GM21723 (cell line): ENCODE measurements at regions not wholly inside any gene's neighbourhood (a gene's known extent, or its start where the extent isn't known, plus 50 kb on each side); places are given as distances from the start of the nearest gene placed in this dataset.

Experiments
- ATAC-seq: cut with Tn5 transposase; IDR thresholded peaks from one replicate; pipeline ENCODE4 v1.9.1; 2021; ENCODE audit warnings: mild to moderate bottlenecking, moderate library complexity; ENCODE audit not compliant: unreplicated experiment

DNA sequence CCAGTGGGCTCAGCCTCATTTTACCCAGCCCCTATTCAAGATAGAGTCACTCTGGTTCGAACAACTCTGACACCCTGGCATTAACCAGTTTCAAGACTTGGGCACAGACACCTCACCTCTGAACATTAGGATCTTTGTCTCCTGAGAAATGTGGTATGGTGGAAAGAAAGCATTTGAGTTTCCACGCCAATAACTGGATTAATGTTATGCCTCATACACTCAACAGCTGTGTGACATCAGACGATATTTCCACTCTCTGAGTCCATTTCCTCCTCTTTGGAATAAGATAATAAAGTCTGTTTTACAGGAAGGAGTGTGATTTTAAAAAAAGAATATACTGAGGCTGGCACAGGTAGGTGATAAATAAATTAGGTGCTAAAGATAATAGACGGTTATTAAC is 121.3 kb upstream of the CHL1 start:
- ATAC-seq = no peak

- no peak for ATAC-seq
Observed at GRCh38 chr3:79542-79941, 117.0 kb upstream of the CHL1 start.

DNA sequence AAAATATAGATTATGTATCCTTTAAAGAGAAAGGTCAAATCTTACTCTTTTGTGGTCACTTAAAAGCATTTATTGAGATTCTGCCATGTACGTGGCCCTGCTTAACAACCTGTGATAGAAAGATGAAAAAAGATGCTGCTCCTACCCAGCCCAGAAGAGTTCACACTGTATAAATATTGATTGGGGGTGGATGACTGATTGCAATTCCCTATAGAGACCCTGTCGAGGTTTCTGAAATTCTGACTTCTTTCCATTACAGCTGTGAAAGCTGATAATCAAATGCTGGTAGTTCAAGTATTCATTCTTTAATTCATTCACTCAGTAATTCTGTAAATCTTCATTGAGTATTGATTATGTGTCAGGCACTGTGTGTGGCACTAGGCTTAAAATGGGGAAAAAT is 114.1 kb upstream of the CHL1 start:
- no peak for ATAC-seq

- ATAC-seq = no peak
Observed at GRCh38 chr3:83096-83495, 113.5 kb upstream of the CHL1 start.

DNA sequence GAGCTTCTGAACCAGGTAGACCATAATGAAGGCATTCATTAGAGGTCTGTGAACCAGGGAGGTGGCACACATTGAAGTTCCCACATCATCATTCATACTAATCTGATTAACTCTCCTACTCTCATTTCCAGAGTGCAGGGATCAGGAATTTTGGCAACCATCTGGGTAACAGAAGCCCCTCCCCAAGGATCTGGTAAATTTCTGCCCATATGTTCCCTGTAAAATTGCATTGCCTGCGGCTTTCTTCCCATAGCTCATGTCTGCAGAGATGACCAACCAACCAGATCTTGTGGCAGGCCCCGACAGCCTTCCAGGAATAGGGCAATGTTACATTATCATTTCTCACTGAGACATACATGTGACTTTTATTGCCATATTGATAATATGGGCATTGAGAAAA is 111.4 kb upstream of the CHL1 start:
- no peak for ATAC-seq

DNA sequence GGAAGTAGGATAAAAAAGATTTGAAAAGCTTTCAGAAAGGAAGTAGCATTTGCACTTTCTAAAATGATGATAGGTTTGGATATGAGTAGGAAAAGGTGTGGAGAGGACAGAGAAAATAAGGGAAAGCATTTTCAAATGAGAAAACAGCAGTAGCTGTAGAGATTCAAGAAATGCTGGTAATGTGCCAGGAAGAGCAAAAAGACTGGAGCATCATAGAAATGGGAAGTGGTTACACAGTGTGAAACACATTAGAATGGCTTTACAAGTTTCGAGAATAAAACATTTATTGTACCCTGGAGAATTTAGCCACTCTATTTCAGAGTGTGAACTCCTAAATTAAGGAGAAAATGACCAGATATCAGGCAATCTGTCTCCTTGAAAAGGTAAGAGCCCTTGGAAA is 108.3 kb upstream of the CHL1 start:
- ATAC-seq = no peak

- ATAC-seq = no peak
Observed at GRCh38 chr3:93746-94145, 102.8 kb upstream of the CHL1 start.

DNA sequence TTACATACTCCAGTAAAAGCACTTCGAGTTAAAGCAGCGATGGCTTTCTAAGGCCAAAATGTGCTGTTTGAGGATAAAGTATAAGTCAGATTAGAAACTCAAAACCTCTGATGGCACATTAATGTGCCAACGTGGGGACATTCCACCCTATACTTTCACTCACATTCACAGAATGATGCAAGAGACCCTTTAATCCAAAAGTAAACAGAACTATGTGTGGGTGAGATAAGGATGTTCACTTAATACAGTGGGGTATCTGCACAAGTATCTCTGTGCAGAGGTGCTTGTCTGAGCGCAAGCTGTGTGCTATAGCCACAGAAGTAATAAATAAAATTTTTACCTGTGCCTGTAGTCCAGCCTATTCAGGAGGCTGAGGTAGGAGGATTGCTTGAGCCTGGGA is 100.3 kb upstream of the CHL1 start:
- no peak for ATAC-seq

DNA sequence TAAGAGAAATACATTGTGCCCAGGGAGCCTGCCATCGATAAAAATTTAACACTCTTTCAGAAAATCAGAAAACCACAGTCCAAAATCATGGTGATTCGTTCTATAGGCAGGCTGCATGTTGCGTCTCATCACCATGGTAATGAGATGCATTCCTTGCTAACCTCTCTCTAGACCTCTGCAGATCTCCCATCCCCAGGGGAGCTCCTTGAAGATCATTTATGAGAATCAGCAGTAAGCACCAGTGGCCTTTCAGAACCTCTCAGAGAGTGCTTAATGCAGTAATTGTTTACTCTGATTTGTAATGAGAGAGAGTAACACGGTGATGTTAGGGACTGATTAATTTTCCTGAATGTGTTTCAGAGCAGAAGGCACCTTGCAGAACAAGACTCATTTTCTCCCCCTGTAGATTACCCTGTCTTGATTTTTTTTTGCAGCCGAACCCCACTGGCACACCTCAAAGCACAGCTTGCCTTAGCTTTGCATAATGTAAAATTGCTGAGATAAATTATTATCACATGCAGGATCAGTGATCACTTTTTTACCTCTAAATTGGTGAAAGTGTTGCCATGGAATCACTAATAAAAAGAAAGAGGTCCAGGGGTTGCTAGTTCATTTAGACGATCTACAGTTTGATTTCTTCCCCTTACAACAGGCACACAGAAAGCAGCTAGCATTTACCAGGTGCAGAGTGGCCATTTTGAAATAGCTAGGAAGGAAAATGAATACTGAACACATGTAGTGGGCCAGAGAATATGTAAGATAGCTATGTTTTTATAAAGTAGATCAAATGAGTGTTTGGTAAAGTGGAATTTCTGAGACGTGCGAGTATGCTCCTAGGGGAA is 98.9 kb upstream of the CHL1 start:
- ATAC-seq = no peak

- no peak for ATAC-seq
Observed at GRCh38 chr3:98259-98654, 98.3 kb upstream of the CHL1 start.

DNA sequence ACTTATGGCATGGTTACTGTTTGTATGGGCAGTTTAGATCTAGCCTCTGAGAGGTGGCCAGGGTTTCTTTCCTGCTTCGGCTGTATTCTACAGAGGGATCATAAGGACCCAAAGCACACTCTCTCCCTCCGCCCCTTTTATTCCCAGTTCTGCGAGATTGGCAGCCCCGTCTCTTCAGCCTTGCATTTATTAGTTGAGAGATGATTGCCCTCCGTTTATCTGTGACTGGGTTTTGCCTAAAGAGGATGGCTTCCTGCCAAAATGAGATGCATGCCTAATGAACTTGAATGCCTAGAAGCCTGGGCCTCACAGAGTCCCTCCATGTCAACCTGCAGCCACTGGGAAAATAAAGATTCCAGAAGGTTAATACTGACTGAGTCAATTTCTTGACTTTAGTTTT is 97.1 kb upstream of the CHL1 start:
- ATAC-seq = no peak

DNA sequence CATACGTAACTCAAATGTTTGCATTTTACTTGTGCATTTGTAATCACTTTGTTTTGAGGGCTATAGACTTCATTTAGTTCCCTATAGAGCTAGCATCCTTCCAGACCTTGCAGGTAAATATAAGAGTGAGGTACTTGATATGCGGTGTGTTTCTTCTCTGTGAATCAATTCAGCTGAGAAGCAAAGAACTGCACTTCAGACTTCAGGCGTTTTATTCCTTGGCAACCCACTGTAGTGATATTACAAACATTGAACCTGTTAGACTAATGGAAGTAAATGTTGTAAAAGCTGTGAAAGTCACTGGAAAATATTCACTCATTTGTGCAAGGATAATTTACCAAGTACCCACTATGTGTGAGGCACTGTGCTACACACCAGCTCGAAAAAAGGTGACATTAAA is 94.1 kb upstream of the CHL1 start:
- no peak for ATAC-seq

- ATAC-seq = no peak
Observed at GRCh38 chr3:103991-104390, 92.6 kb upstream of the CHL1 start.

DNA sequence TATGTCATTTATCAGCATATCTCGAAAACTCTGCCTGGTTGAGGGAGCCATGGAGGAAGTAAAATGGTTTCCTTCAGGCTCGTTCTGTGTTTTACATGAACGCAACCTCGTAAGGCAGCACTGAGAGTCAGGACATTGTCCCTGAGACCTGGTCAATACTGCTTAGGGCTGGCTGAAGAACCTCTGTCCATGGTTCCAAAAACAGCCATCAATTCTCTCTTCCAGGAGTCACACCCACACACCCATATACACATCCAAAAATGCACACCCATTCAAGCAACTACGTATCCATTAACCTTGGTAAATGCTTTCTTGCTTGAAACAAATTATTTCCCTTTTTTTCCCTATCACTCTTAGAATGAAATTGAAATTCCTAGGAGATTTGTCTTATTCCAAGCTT is 91.0 kb upstream of the CHL1 start:
- ATAC-seq = no peak

GRCh38 chr3:106619-107018 is 89.9 kb upstream of the CHL1 start:
- no peak for ATAC-seq

GRCh38 chr3:111143-112069 is 85.2 kb upstream of the CHL1 start:
- ATAC-seq = no peak

DNA sequence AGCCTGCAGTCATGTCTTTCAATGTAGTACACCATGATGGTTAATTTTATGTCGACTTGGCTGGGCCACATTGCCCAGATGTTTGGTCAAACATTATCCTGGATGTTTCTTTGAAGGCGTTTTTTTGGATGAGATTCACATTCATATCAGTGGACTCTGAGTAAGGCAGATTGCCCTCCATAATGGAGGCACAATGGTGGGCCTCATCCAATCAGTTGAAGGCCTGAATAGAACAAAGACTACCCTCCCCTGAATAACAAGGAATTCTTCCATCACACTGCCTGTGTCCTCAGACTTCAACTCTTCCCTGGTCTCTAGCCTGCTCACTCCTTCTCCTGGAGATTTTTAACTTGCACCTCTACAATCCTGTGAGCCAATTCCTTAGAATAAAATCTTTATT is 83.8 kb upstream of the CHL1 start:
- ATAC-seq = no peak

GRCh38 chr3:118666-119065 is 77.9 kb upstream of the CHL1 start:
- no peak for ATAC-seq

- no peak for ATAC-seq
Observed at GRCh38 chr3:123341-123740, 73.2 kb upstream of the CHL1 start.

GRCh38 chr3:124557-125179 is 71.9 kb upstream of the CHL1 start:
- no peak for ATAC-seq

DNA sequence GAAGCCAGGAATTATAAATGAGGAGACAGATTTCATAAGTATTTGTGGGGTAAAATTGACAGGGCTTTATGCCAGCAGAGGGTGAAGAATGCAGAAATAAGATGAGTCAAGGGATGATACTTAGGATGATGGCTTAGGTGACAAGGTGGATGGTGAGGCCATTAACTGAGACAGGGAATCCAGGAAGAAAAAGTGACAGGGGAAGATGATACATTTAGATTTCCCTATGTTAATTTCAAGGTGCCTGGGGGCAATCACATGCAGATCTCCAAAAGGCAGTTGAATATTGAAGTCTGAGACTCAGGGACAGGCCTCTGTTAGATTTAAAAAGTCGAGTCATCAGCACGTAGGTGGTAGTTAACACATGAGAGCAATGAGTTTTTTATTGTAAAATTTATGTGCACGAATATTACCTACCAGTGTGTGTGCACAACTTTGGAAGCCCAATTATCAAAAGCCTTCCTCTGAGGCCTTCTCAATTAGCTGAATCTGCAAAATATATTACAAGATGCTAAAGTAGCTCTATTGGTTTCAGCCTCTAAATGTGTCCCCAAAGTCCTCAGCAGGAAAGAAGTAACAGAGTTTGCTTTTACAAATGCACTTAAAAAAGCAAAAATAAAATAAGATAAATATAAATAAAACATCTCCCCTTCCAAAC is 67.9 kb upstream of the CHL1 start:
- ATAC-seq = no peak
